Common myeloid progenitor, CD34-positive (primary cell): ENCODE measurements at regions not wholly inside any gene's neighbourhood (a gene's known extent, or its start where the extent isn't known, plus 50 kb on each side); places are given as distances from the start of the nearest gene placed in this dataset.

Source experiments
- CTCF ChIA-PET: fragments of 350-600 bp; sonication (Branson Sonifier 250); formaldehyde crosslinking; loops from one replicate; lab custom pipeline; 2021; ENCODE audit warnings: antibody characterized with exemption; lab: Charles Lee
- POLR2A ChIA-PET: fragments of 350-600 bp; sonication (Branson Sonifier 250); formaldehyde crosslinking; loops from one replicate; lab custom pipeline; 2021; ENCODE audit warnings: antibody characterized with exemption; lab: Charles Lee
- DNase-seq, 3 donors: peaks; one replicate each; pipeline versions ENCODE4 v3.0.0 to v3.0.0-alpha.2; 2013
- H3K27ac ChIP-seq, 2 experiments: 1 replicate in 1 of 2; 2 replicates in 1 of 2; pipeline ENCODE4 v1.7.0; 2013; ENCODE audit warnings: inconsistent platforms in 2 of 2, low read length in 2 of 2, mild to moderate bottlenecking in 2 of 2, low read depth in 1 of 2, moderate library complexity in 1 of 2; ENCODE audit not compliant: severe bottlenecking in 2 of 2, insufficient read depth in 1 of 2, poor library complexity in 1 of 2
- H3K27me3 ChIP-seq, 5 experiments: replicated peaks in 2 of 5; 1 replicate in 3 of 5; 2 replicates in 2 of 5; pipeline versions ENCODE4 v1.6.1 to v1.7.0; 2013; ENCODE audit warnings: low read length in 4 of 5, mild to moderate bottlenecking in 2 of 5, moderate library complexity in 2 of 5, inconsistent platforms in 1 of 5; ENCODE audit not compliant: insufficient read depth in 5 of 5, control insufficient read depth in 4 of 5
- H3K36me3 ChIP-seq, 4 experiments: 1 replicate in 2 of 4; 2 replicates in 2 of 4; pipeline versions ENCODE4 v1.6.1 to v1.7.0; 2013; ENCODE audit warnings: low read length in 3 of 4, control low read depth in 1 of 4, mild to moderate bottlenecking in 1 of 4; ENCODE audit not compliant: control insufficient read depth in 4 of 4, insufficient read depth in 4 of 4
- H3K4me1 ChIP-seq, 4 experiments: 1 replicate in 3 of 4; 2 replicates in 1 of 4; pipeline versions ENCODE4 v1.6.1 to v1.7.1; 2013; ENCODE audit warnings: low read length in 3 of 4, mild to moderate bottlenecking in 3 of 4, control low read depth in 1 of 4, inconsistent platforms in 1 of 4, moderate library complexity in 1 of 4; ENCODE audit not compliant: control insufficient read depth in 4 of 4, insufficient read depth in 4 of 4; ENCODE audit errors: control extremely low read depth in 1 of 4
- H3K4me3 ChIP-seq, 7 experiments: 1 replicate in 4 of 7; 2 replicates in 3 of 7; pipeline versions ENCODE4 v1.5.1 to v1.7.0; 2013; ENCODE audit warnings: mild to moderate bottlenecking in 7 of 7, low read length in 6 of 7, moderate library complexity in 6 of 7, inconsistent platforms in 2 of 7, low read depth in 2 of 7, control low read depth in 1 of 7; ENCODE audit not compliant: insufficient read depth in 4 of 7, control insufficient read depth in 1 of 7; ENCODE audit errors: extremely low read depth in 1 of 7
- H3K9me3 ChIP-seq, 5 experiments: 1 replicate in 4 of 5; 2 replicates in 1 of 5; pipeline versions ENCODE4 v1.6.1 to v1.7.1; 2013; ENCODE audit warnings: low read length in 4 of 5, mild to moderate bottlenecking in 2 of 5, inconsistent platforms in 1 of 5, low read depth in 1 of 5, moderate library complexity in 1 of 5; ENCODE audit not compliant: control insufficient read depth in 4 of 5, insufficient read depth in 2 of 5; ENCODE audit errors: control extremely low read depth in 1 of 5
- WGBS: methylation state at CpG from one replicate; pipeline ENCODE4 v1.1.5; 2013; ENCODE audit not compliant: insufficient coverage; 5-methylcytosine and 5-hydroxymethylcytosine counted together

DNA sequence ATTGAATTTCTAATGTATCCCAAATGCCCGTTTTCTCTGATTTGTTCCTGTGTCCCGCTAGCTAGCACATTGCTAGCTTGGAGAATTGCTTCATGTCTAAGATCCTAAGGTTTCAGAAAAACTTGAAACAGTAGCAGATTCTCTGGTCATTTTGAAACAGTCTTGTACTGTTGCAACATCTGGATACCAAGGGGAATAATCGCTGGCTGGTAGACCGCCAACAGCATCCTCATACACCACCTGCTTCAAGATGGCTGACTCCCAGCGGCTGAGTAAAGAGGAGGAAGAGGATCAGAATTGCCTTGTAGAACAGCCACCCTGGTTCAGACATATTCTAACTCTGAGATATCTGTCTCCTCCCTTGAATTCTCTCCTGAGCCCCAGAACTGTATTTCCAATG, 226.7 kb upstream of the ELAC2 start:
- ChIA-PET CTCF (no interaction called here), POLR2A (no interaction called here)
- 100% methylated on average over 3 of the region's 5 CpGs for WGBS

DNA sequence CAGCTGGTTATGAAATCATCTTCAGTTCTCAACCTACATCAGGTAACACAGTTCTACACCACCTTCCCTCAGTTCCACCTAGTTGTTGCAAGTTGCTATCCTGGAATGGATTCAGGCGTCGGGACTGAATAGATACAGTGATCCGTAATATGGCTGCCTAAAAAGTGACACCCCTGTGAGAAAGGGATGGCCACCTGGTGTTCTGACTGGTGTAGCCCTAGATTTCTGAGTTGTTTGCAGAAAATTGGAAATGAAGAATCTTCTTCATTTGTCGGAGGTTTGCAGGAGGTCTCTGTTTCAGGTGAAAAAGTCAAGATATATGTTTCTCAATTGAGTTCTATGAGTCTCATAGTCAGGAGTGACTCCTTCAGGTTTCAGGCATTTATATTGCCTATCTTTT, 225.8 kb upstream of the ELAC2 start:
- H3K9me3 ChIP-seq: peaks cover 0 to 3% (median 0%) of the 10 kb centered on the region in 5 experiments
- H3K4me3 ChIP-seq: no peak overlapping the region
- no peak for DNase-seq
- H3K36me3 ChIP-seq: no peaks in the 10 kb centered on the region
- H3K27ac ChIP-seq: no peak overlapping the region
- no peaks in the 10 kb centered on the region for H3K27me3 ChIP-seq
- H3K4me1 ChIP-seq: no peaks in the 10 kb centered on the region
- ChIA-PET CTCF (no interaction called here), POLR2A (no interaction called here)
- 100% methylated on average over 1 of the region's 4 CpGs for WGBS

More for the DNA sequence above, 226.7 kb upstream of the ELAC2 start:
- Histone ChIP-seq H3K27ac (no peak overlapping the region), H3K4me1 (no peaks in the 10 kb centered on the region), H3K9me3 (peaks cover 0 to 3% (median 0%) of the 10 kb centered on the region in 5 experiments), H3K4me3 (no peak overlapping the region), H3K27me3 (no peaks in the 10 kb centered on the region), H3K36me3 (no peaks in the 10 kb centered on the region)
- no peak for DNase-seq

DNA sequence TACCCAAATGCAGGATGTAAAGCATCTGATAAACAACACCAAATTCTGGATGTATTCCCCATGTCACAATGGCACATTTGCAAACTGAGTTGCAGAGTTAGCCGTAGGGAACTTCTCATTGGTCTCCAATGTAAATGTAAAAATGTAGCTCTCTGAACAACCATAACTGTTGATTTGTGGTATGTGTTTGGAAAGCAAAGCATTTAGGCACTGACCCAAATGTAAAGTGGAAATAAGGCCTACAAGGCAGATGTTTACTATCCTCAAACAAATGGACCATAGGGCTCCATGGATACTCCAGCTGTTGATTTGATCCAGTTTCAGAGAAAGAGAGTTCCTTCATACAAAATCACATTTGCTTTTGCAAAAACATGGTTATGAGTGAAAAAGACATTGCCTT, 223.0 kb upstream of the ELAC2 start:
- no CpG with 5 or more reads among the region's 1 CpG for WGBS
- no peaks in the 10 kb centered on the region for H3K36me3 ChIP-seq
- no peaks in the 10 kb centered on the region for H3K4me1 ChIP-seq
- no peak for DNase-seq
- peaks cover 0 to 3% (median 0%) of the 10 kb centered on the region in 5 experiments for H3K9me3 ChIP-seq
- no peak overlapping the region for H3K4me3 ChIP-seq
- CTCF ChIA-PET: no interaction called here
- POLR2A ChIA-PET: no interaction called here
- H3K27ac ChIP-seq: no peak overlapping the region
- no peaks in the 10 kb centered on the region for H3K27me3 ChIP-seq

DNA sequence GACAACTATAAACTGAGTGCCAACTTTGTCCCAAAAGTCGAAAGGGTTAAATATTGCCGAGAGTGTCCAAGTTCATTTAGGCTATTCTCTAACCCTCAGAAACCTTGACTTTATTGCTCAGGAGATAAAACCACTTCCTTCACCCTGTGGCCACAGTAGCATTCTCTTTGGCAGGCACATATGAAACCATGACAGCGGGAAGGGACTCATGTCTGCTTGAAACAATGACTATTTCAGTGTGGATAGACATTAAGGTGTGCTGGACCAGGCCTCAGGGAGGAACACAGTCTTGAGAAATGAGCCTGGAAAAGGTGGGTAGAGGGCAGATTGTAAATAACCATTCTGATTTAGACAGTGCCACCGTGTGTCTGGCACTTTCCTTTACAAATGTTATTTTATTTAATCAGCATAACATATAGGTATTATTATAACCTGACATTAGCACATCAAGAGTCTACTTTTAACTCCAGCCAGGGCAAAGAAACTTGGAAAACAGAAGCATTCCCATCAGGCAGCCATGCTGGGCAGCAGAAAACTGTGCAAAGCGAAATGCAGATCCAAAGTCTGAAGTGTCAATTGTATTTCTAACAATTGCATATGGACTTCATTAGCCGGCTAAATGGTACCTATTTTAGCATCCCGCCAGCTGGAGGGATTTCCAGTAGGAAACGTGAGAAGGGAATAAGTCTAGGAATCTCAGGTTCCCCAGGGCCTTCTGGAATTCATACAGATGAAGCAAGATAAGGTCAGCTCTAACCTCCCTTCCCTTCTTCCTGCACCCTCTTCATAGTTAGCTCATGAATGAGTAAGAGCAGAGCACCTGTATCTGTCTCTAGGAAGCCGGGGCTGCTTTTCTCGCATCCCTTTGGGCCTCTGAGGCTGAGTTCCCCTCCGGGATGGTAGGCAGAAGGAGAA, 212.8 kb upstream of the ELAC2 start:
- H3K27me3 ChIP-seq: no peaks in the 10 kb centered on the region
- H3K9me3 ChIP-seq: no peaks in the 10 kb centered on the region
- H3K27ac ChIP-seq: no peak overlapping the region
- H3K36me3 ChIP-seq: no peaks in the 10 kb centered on the region
- no peaks in the 10 kb centered on the region for H3K4me1 ChIP-seq
- DNase-seq: no peak
- ChIA-PET CTCF (no interaction called here), POLR2A (no interaction called here)
- H3K4me3 ChIP-seq: no peak overlapping the region
- WGBS: 83% methylated on average over 9 of the region's 11 CpGs

DNA sequence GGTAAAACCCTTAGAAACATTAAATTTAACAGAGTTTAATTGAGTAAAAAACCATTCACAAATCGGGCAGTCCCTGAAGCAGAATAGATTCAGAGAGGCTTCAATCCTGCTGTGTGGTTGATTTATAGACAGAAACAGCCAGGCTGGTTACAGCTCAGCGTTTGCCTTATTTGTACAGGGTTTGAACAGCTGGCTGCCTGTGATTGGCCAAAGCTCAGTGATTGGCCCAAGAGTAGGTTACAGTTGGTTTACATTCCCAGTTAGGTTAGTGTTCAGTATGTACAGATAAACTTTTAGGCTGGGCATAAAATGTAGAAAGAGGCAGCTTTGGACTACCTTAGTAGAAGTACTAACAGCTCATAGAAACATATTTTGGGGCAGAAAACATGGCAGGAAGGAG, 210.4 kb upstream of the ELAC2 start:
- POLR2A ChIA-PET: interaction anchor here (0.6 kb wide), 2 partner anchors 13 to 1880 kb away, joined by 3 to 4 read pairs; no protein-coding TSS in a partner anchor
- H3K27ac ChIP-seq: no peak overlapping the region
- WGBS: 76% methylated on average over 2 of the region's 2 CpGs
- H3K36me3 ChIP-seq: no peaks in the 10 kb centered on the region
- no peak overlapping the region for H3K4me3 ChIP-seq
- CTCF ChIA-PET: interaction anchor here (0.6 kb wide), 1 partner anchor 1416 kb away, joined by 3 read pairs; no protein-coding TSS in a partner anchor
- no peaks in the 10 kb centered on the region for H3K9me3 ChIP-seq
- DNase-seq: no peak
- no peaks in the 10 kb centered on the region for H3K4me1 ChIP-seq
- no peaks in the 10 kb centered on the region for H3K27me3 ChIP-seq

DNA sequence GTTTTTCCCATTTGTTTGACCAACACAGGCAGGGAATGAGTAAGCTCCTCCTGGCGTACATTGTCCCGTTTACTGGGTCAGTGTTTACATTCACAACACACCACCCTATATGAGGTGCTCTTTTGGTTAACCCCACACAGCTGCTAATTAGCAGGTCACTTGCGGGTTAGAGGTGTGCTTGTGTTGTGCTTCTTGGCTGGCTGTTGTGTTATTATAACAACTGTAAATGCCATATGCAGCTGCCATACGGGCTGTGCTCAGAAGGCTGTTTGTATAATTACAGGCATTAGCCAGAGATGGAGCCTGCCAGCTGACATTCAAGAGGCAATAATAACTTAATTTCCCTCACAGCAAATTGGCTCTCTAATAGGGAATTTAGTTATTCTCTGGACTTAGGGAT, 205.1 kb upstream of the ELAC2 start:
- no peaks in the 10 kb centered on the region for H3K27me3 ChIP-seq
- no peak overlapping the region for H3K4me3 ChIP-seq
- WGBS: 85% methylated on average over 2 of the region's 4 CpGs
- H3K36me3 ChIP-seq: no peaks in the 10 kb centered on the region
- POLR2A ChIA-PET: no interaction called here
- no peaks in the 10 kb centered on the region for H3K4me1 ChIP-seq
- no peak overlapping the region for H3K27ac ChIP-seq
- H3K9me3 ChIP-seq: no peaks in the 10 kb centered on the region
- DNase-seq: no peak
- CTCF ChIA-PET: no interaction called here

DNA sequence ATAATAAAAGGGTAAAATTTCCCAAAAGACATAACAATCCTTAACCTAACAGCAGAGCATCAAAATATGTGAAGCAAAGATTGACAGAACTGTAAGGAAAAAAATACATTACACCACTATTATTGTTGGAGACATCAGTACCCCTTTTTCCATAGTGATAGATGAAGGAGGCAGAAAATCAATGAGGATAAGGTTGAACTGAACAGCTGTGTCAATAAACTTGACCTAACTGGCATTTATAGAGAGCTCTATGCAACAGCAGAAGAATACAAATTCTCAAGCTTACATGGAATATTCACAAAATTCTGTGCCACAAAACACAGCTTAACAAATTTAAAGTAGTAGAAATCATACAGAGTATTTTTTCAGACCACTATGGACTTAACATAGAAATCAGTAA, 195.0 kb upstream of the ELAC2 start:
- no peaks in the 10 kb centered on the region for H3K36me3 ChIP-seq
- H3K9me3 ChIP-seq: peaks cover 0 to 2% (median 0%) of the 10 kb centered on the region in 5 experiments
- no peak overlapping the region for H3K27ac ChIP-seq
- H3K27me3 ChIP-seq: no peaks in the 10 kb centered on the region
- DNase-seq: no peak
- ChIA-PET POLR2A (no interaction called here), CTCF (no interaction called here)
- H3K4me1 ChIP-seq: no peaks in the 10 kb centered on the region
- H3K4me3 ChIP-seq: no peak overlapping the region
